IMR-90 (cell line): ENCODE measurements at regions not wholly inside any gene's neighbourhood (a gene's known extent, or its start where the extent isn't known, plus 50 kb on each side); places are given as distances from the start of the nearest gene placed in this dataset.

Experiments
- ATAC-seq: fragments of 200-7000 bp; cut with Tn5 transposase; 2 replicates; pipeline ENCODE4 v1.9.1; 2020; ENCODE audit warnings: low read depth, mild to moderate bottlenecking, moderate library complexity
- BruUV-seq: library from RNA; stranded (reverse); fragments of 400-500 nt; replicated peaks from 2 replicates; lab custom pipeline; 2021; lab: Mats Ljungman, UMichigan
- CTCF ChIA-PET: fragments of 300-600 bp; formaldehyde crosslinking; extraction: SDS; loops from one replicate; lab custom pipeline; 2021; ENCODE audit warnings: antibody characterized with exemption; lab: Yijun Ruan, JAX
- POLR2A ChIA-PET: fragments of 300-600 bp; sonication (Branson Sonifier 250); formaldehyde crosslinking; loops from one replicate; lab custom pipeline; 2022; ENCODE audit warnings: antibody characterized with exemption; ENCODE audit not compliant: unreplicated experiment; lab: Charles Lee
- DNase-seq: peaks from one replicate; pipeline ENCODE4 v3.0.0; 2013
- H2AFZ ChIP-seq: replicated peaks from 2 replicates; pipeline ENCODE3; 2013; ENCODE audit warnings: low read length, mild to moderate bottlenecking; ENCODE audit not compliant: poor library complexity
- H2AK5ac ChIP-seq: 2 replicates; pipeline ENCODE4 v1.6.1; 2013; ENCODE audit warnings: low read depth, low read length, inconsistent platforms
- H2AK9ac ChIP-seq: replicated peaks from 2 replicates; pipeline ENCODE3; 2013; ENCODE audit warnings: mild to moderate bottlenecking, low read depth, low read length, moderate library complexity; ENCODE audit not compliant: poor library complexity
- H2BK120ac ChIP-seq: 2 replicates; pipeline ENCODE4 v1.6.1; 2013; ENCODE audit warnings: low read depth, low read length, inconsistent platforms
- H2BK15ac ChIP-seq: 3 replicates; pipeline ENCODE4 v1.6.1; 2013; ENCODE audit warnings: low read depth, low read length, inconsistent platforms
- H2BK20ac ChIP-seq: 2 replicates; pipeline ENCODE4 v1.6.1; 2013; ENCODE audit warnings: low read depth, mild to moderate bottlenecking, inconsistent platforms, low read length, moderate library complexity
- H2BK5ac ChIP-seq: 2 replicates; pipeline ENCODE4 v1.6.1; 2013; ENCODE audit warnings: mild to moderate bottlenecking, low read depth, low read length, inconsistent platforms; ENCODE audit not compliant: poor library complexity, severe bottlenecking
- H3K14ac ChIP-seq: replicated peaks from 2 replicates; pipeline ENCODE4 v1.6.1; 2013; ENCODE audit warnings: low read depth, low read length, inconsistent platforms
- H3K18ac ChIP-seq: 2 replicates; pipeline ENCODE4 v1.6.1; 2013; ENCODE audit warnings: low read depth, low read length, control low read depth
- H3K23ac ChIP-seq: 2 replicates; pipeline ENCODE4 v1.6.1; 2013; ENCODE audit warnings: low read depth, low read length, inconsistent platforms
- H3K27ac ChIP-seq: 2 replicates; pipeline ENCODE4 v1.5.1; 2013; ENCODE audit warnings: mild to moderate bottlenecking, control low read depth, low read length; ENCODE audit not compliant: insufficient read depth
- H3K27me3 ChIP-seq: 2 replicates; pipeline ENCODE4 v1.6.1; 2013; ENCODE audit warnings: low read length; ENCODE audit not compliant: control insufficient read depth, insufficient read depth
- H3K36me3 ChIP-seq: 2 replicates; pipeline ENCODE4 v1.6.1; 2013; ENCODE audit warnings: low read length, mixed read lengths; ENCODE audit not compliant: control insufficient read depth, insufficient read depth
- H3K4ac ChIP-seq: 2 replicates; pipeline ENCODE4 v1.6.1; 2013; ENCODE audit warnings: low read depth, low read length, inconsistent platforms
- H3K4me1 ChIP-seq: 2 replicates; pipeline ENCODE4 v1.6.1; 2013; ENCODE audit warnings: low read length, mixed read lengths; ENCODE audit not compliant: control insufficient read depth, insufficient read depth
- H3K4me2 ChIP-seq: 2 replicates; pipeline ENCODE4 v1.6.1; 2013; ENCODE audit warnings: low read depth, mild to moderate bottlenecking, control low read depth, low read length, moderate library complexity
- H3K4me3 ChIP-seq: 2 replicates; pipeline ENCODE4 v1.5.1; 2013; ENCODE audit warnings: low read depth, mild to moderate bottlenecking, control low read depth, low read length, moderate library complexity; ENCODE audit not compliant: insufficient read depth
- H3K56ac ChIP-seq: 2 replicates; pipeline ENCODE4 v1.6.1; 2013; ENCODE audit warnings: low read length, inconsistent platforms; ENCODE audit not compliant: insufficient read depth; ENCODE audit errors: extremely low read depth
- H3K79me1 ChIP-seq, 2 experiments: 2 replicates each; pipeline ENCODE4 v1.6.1; 2013; ENCODE audit warnings: low read length in 2 of 2, inconsistent platforms in 1 of 2, low read depth in 1 of 2
- H3K9ac ChIP-seq: 2 replicates; pipeline ENCODE4 v1.6.1; 2013; ENCODE audit warnings: low read depth, low read length, control low read depth
- H3K9me1 ChIP-seq: 2 replicates; pipeline ENCODE4 v1.6.1; 2013; ENCODE audit warnings: low read length, inconsistent platforms; ENCODE audit not compliant: insufficient read depth
- H3K9me3 ChIP-seq: 2 replicates; pipeline ENCODE4 v1.6.1; 2013; ENCODE audit warnings: low read length; ENCODE audit not compliant: control insufficient read depth, insufficient read depth
- H4K20me1 ChIP-seq: 2 replicates; pipeline ENCODE4 v1.6.1; 2013; ENCODE audit warnings: low read length, inconsistent platforms; ENCODE audit not compliant: insufficient read depth
- H4K5ac ChIP-seq: 2 replicates; pipeline ENCODE4 v1.6.1; 2013; ENCODE audit warnings: mild to moderate bottlenecking, low read depth, low read length, control low read depth
- H4K8ac ChIP-seq, 2 experiments: 2 replicates each; pipeline ENCODE4 v1.6.1; 2013; ENCODE audit warnings: low read depth in 2 of 2, low read length in 2 of 2, control low read depth in 1 of 2, inconsistent platforms in 1 of 2
- H4K91ac ChIP-seq: 2 replicates; pipeline ENCODE4 v1.6.1; 2013; ENCODE audit warnings: low read depth, low read length, inconsistent platforms; ENCODE audit not compliant: insufficient read depth
- CHD1 ChIP-seq: IDR thresholded peaks from 2 replicates; pipeline ENCODE4 v1.6.1; 2012; ENCODE audit warnings: low read depth, low read length, improper control_type of control experiment
- MXI1 ChIP-seq: IDR thresholded peaks from 2 replicates; pipeline ENCODE4 v1.6.1; 2012; ENCODE audit warnings: low read depth, mild to moderate bottlenecking, low read length, moderate library complexity, borderline replicate concordance
- RFX5 ChIP-seq: IDR thresholded peaks from 2 replicates; pipeline ENCODE4 v1.8.0; 2012; ENCODE audit warnings: low read depth, mild to moderate bottlenecking, low read length, moderate library complexity
- WGBS, 2 experiments: methylation state at CpG; one replicate each; pipeline versions ENCODE4 v1.1.5 to v1.1.7; 2013; ENCODE audit warnings: missing lambda C conversion rate in 2 of 2; ENCODE audit not compliant: insufficient read length in 1 of 2; ENCODE audit errors: extremely low coverage in 2 of 2; 5-methylcytosine and 5-hydroxymethylcytosine counted together
- dilution Hi-C: fragments of 300-500 bp; cut with HindIII; formaldehyde crosslinking; loops from one replicate; pipeline ENCODE4 v1.14.3; 2018; ENCODE audit warnings: low sequenced_read_pairs; ENCODE audit not compliant: unreplicated experiment
- in situ Hi-C: fragments of 300-500 bp; cut with MboI; formaldehyde crosslinking; loops from 3 replicates; pipeline ENCODE4 v1.14.3; 2019; ENCODE audit warnings: low sequenced_read_pairs, inconsistent platforms, mixed read lengths
- intact Hi-C: fragments of 100-400 bp; cut with micrococcal nuclease; formaldehyde crosslinking; loops from 2 replicates; pipeline ENCODE4 v1.10.0; 2022
- TF ChIP-seq, protein P1 (sequence below): fragments of 150-350 bp; IDR thresholded peaks from 2 replicates; pipeline ENCODE4 v1.6.1; 2016; ENCODE audit warnings: low read depth, mild to moderate bottlenecking, low read length, moderate library complexity, borderline replicate concordance

DNA sequence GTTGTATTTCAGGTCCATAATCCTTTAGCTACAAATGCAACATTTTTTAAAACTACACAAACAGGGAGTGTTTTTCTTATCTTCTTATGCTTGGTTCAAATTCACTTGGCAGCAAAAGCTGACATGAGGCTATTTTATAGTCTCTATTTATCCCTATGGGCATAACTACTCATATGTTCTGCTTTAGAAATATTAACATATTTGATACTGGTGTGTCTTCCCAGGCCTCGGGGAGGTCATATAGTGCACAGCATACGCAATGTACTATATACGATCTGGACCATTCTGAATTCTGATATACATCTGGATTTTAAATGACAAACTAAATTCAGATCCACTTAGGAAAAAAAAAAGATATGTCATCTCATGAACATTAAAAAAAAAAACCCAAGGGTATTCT, 69.2 kb downstream of the TFAP2C start:
- H2BK5ac ChIP-seq: no peak overlapping the region
- no peak overlapping the region for H3K18ac ChIP-seq
- H3K27me3 ChIP-seq: peaks cover 4% of the 10 kb centered on the region; the same call in 1 of the 2 replicates
- in situ Hi-C loops: no loop called here
- no peak overlapping the region for H3K23ac ChIP-seq
- dilution Hi-C loops: no loop called here
- no TSS peak for BruUV-seq
- CTCF ChIA-PET: no interaction called here
- H4K8ac ChIP-seq: no peak overlapping the region
- no peaks in the 10 kb centered on the region for H3K9me3 ChIP-seq
- H2BK20ac ChIP-seq: no peak overlapping the region
- no peak overlapping the region for H2AK9ac ChIP-seq
- no peaks in the 10 kb centered on the region for H4K20me1 ChIP-seq
- no peak overlapping the region for H2AK5ac ChIP-seq
- no CpG with 5 or more reads among the region's 3 CpGs for WGBS, 2 experiments
- H2BK15ac ChIP-seq: no peak overlapping the region
- TF ChIP-seq, protein P1, sequence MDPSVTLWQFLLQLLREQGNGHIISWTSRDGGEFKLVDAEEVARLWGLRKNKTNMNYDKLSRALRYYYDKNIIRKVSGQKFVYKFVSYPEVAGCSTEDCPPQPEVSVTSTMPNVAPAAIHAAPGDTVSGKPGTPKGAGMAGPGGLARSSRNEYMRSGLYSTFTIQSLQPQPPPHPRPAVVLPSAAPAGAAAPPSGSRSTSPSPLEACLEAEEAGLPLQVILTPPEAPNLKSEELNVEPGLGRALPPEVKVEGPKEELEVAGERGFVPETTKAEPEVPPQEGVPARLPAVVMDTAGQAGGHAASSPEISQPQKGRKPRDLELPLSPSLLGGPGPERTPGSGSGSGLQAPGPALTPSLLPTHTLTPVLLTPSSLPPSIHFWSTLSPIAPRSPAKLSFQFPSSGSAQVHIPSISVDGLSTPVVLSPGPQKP: no peak
- TF ChIP-seq MXI1 (no peak), CHD1 (no peak), RFX5 (no peak)
- no peak overlapping the region for H3K9ac ChIP-seq
- H3K14ac ChIP-seq: no peak overlapping the region
- H4K5ac ChIP-seq: no peak overlapping the region
- H3K4me2 ChIP-seq: no peak overlapping the region
- no peaks in the 10 kb centered on the region for H3K9me1 ChIP-seq
- no peak overlapping the region for H4K91ac ChIP-seq
- no peak overlapping the region for H3K27ac ChIP-seq
- H3K56ac ChIP-seq: no peak overlapping the region
- intact Hi-C loops: loop anchor here (5.0 kb wide), 1 partner anchor 991 kb away; no protein-coding TSS in a partner anchor
- no peak overlapping the region for H2AFZ ChIP-seq
- POLR2A ChIA-PET: no interaction called here
- DNase-seq (no peak), ATAC-seq (no peak)
- no peak overlapping the region for H3K4me3 ChIP-seq
- no peak overlapping the region for H2BK120ac ChIP-seq
- no peaks in the 10 kb centered on the region for H3K36me3 ChIP-seq
- no peaks in the 10 kb centered on the region for H3K79me1 ChIP-seq
- no peak overlapping the region for H3K4ac ChIP-seq
- H3K4me1 ChIP-seq: no peaks in the 10 kb centered on the region
